B cell (primary cell): ENCODE measurements at regions not wholly inside any gene's neighbourhood (a gene's known extent, or its start where the extent isn't known, plus 50 kb on each side); places are given as distances from the start of the nearest gene placed in this dataset.

Experiments used
- EZH2 ChIP-seq: IDR thresholded peaks from 2 replicates; pipeline ENCODE4 v1.6.1; 2012; ENCODE audit warnings: borderline replicate concordance, low read depth, mild to moderate bottlenecking, moderate library complexity, low read length; ENCODE audit not compliant: insufficient read depth, poor library complexity, severe bottlenecking
- TF ChIP-seq, protein P1 (sequence below): fragments of 200-600 bp; IDR thresholded peaks from one replicate; pipeline ENCODE4 v1.8.0; 2022; ENCODE audit warnings: antibody characterized with exemption, mild to moderate bottlenecking

DNA sequence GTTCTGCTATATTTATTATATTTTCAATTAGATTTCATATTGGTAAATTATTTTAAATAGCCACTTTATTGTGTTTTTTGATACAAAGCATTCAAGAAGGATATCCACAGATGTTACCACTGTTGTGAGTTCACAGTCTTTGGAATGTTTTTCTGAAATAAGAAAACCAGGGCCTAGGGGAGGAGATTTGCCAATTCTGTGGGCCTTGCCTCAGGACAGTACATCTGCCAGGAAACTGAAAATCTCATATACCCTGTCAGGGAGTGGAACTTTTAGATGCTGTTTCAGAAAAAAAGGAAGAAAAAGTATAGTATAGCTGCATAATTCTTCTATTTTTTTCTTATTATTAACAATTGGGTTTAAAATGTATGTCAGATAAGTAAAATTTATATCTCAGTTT lies 995.9 kb upstream of the ADGRB3 start:
- TF ChIP-seq, protein P1, sequence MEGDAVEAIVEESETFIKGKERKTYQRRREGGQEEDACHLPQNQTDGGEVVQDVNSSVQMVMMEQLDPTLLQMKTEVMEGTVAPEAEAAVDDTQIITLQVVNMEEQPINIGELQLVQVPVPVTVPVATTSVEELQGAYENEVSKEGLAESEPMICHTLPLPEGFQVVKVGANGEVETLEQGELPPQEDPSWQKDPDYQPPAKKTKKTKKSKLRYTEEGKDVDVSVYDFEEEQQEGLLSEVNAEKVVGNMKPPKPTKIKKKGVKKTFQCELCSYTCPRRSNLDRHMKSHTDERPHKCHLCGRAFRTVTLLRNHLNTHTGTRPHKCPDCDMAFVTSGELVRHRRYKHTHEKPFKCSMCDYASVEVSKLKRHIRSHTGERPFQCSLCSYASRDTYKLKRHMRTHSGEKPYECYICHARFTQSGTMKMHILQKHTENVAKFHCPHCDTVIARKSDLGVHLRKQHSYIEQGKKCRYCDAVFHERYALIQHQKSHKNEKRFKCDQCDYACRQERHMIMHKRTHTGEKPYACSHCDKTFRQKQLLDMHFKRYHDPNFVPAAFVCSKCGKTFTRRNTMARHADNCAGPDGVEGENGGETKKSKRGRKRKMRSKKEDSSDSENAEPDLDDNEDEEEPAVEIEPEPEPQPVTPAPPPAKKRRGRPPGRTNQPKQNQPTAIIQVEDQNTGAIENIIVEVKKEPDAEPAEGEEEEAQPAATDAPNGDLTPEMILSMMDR = no peak
- no peak for TF ChIP-seq EZH2
